Breast epithelium (tissue), 3 donors: ENCODE measurements at regions not wholly inside any gene's neighbourhood (a gene's known extent, or its start where the extent isn't known, plus 50 kb on each side); places are given as distances from the start of the nearest gene placed in this dataset.

Experiments used
- CTCF ChIP-seq, 3 donors: fragments of 450-650 bp; IDR thresholded peaks; one replicate each; pipeline ENCODE4 v1.5.1; 2016 to 2017; ENCODE audit warnings: antibody characterized with exemption in 3 of 3, mild to moderate bottlenecking in 3 of 3, moderate library complexity in 3 of 3
- POLR2A ChIP-seq: fragments of 450-650 bp; IDR thresholded peaks from one replicate; pipeline ENCODE4 v1.6.1; 2016; ENCODE audit warnings: antibody characterized with exemption, mild to moderate bottlenecking, moderate library complexity
- POLR2AphosphoS5 ChIP-seq, 3 donors: sonication (generic); formaldehyde crosslinking; IDR thresholded peaks; one replicate each; pipeline ENCODE4 v1.6.1; 2017; ENCODE audit warnings: antibody characterized with exemption in 3 of 3

GRCh38 chr6:109224107-109224875, 129.0 kb downstream of the CEP57L1 start:
- TF ChIP-seq CTCF (IDR thresholded peaks at IDR 0.05) (no peak), POLR2AphosphoS5 (IDR thresholded peaks at IDR 0.05) (no peak), POLR2A (no peak)
